ENCODE measurements at regions not wholly inside any gene's neighbourhood (a gene's known extent, or its start where the extent isn't known, plus 50 kb on each side); places are given as distances from the start of the nearest gene placed in this dataset.
A peak's percentile ranks its signal among the peaks of the same experiment; 100 is the strongest.

DNA sequence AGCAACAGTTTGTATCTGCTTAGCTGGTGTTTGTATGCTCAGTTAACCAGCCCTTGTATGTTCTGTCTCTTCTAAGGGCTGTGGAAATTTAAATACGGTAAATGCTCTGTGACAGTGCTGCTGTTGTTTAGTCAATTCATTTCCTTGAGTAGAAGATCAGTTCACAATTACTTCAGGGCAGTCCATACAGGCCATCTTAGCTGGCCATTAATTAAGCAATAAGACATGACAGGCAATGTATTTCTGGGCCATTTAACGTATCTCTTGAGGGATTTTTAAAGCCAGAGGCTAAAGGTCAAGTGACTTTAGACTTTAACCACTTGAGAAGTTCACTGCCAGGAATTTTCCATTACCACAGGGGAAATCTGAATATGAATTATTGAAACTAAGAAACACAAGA is 351.8 kb downstream of the ZIC1 start:
- no peak for DNase-seq

- DNase-seq: no peak
These were observed 364.0 kb downstream of the ZIC1 start for GRCh38 chr3:147773116-147773630.

- no peak for DNase-seq
These were observed 366.2 kb downstream of the ZIC1 start for GRCh38 chr3:147775411-147775810.

DNA sequence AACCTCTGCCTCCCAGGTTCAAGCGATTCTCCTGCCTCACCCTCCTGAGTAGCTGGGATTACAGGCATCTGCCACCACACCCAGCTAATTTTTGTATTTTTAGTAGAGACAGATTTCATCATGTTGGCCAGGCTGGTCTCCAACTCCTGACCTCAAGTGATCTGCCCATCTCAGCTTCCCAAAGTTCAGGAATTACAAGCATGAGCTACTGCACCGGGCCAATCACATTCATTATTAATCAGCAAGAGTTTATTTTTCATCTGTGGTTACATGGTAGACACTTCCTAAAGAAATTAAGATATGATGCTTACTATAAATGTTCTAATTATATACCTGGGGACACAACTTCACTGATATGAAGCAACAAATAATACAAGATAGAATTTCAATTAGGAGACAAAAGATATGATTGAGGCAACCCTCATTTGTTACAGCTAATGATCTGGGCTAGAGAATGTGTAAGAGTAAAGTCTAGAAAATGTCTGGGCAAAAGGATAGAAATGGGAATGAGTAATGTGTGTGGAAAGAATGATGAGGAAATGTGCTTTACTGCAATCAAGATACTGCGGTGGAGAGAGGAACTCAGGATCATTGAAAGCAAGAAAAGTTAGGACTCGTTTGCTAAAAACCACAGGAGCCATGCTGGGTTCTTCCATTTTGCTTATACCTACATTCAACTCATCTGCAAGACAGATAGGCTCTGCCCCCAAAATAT is 366.8 kb downstream of the ZIC1 start:
- no peak for DNase-seq

GRCh38 chr3:147793841-147794240 is 384.7 kb downstream of the ZIC1 start:
- DNase-seq: no peak

DNA sequence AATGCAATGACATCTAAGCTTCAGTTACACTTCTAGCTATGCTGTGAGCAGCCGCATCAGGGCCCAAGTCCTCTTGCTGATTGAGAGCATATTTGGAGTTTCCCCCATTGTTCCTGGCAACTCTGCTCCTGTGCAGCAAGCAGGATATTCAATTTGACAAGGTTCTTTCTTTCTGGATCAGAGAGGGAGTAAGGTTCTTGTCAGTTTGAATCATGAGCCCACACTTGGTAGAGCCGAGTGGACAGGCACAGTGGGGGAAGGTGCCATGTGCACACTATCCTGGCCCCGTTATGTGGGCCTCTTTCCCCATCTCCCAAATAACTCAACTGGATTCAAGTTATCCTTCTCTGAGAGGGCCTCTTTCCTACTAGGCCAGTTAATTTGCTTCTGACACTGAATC is 385.4 kb downstream of the ZIC1 start:
- DNase-seq: no peak

- DNase-seq: no peak
These were observed 386.3 kb downstream of the ZIC1 start for GRCh38 chr3:147795418-147795817.

- peak; percentile 50 for DNase-seq
These were observed 387.9 kb downstream of the ZIC1 start for GRCh38 chr3:147797095-147797494.

- DNase-seq: no peak
These were observed 390.4 kb downstream of the ZIC1 start for GRCh38 chr3:147799601-147800000.

DNA sequence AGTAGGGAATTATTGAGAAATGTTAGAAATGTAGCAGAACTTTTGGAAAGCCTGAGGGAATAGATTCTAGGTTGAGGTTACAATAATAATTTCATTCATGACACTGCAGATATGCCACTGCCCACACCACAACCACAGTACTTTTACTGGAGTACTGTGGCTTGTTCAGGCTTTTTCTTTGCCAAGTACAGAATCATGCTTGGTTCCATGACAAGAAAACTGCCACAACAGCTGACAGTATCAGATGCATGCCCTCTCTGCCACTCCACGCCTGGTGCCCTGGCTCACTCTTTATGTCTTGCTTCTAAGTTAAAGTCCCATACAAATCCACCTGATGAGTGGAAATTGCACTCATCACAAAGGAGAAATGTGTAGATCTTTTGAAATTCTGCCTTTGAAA is 398.6 kb downstream of the ZIC1 start:
- DNase-seq: no peak

- no peak for DNase-seq
These were observed 400.0 kb downstream of the ZIC1 start for GRCh38 chr3:147809206-147809605.

DNA sequence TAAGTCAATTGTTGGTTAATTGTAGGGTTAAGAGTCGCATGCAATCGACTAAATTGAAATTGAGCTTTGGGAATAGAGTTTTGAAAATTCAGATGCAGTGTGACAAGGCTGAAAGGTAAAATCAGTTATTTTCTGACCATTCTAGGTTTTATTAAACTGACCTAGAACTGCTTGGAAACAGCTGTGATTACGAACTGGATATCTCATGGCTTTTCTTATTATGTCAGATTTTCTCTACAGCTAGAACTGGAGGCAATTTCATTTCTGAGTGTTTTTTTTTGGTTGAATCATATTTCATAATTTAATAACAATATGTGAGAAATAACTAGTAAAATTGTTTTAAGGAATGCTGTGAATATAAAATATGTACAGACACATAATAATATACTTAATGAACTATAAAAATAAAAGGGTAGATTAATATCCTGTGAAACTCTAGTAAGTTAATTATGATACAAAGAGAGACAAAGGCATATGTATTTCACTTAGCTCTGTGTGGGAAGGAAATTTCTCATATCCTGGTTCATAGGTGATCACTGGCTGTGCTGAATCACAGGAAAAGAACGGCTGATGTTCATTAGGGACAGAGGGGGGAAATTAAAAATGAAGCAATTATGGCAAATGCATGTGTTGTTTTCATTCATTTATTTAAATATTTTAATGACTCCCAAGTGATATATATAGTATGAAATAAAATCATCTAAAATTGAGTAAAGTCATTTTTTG is 403.2 kb downstream of the ZIC1 start:
- no peak for DNase-seq

- DNase-seq: no peak
These were observed 404.1 kb downstream of the ZIC1 start for GRCh38 chr3:147813256-147813655.

GRCh38 chr3:147816752-147817151 is 407.6 kb downstream of the ZIC1 start:
- DNase-seq: peak; percentile 55

DNA sequence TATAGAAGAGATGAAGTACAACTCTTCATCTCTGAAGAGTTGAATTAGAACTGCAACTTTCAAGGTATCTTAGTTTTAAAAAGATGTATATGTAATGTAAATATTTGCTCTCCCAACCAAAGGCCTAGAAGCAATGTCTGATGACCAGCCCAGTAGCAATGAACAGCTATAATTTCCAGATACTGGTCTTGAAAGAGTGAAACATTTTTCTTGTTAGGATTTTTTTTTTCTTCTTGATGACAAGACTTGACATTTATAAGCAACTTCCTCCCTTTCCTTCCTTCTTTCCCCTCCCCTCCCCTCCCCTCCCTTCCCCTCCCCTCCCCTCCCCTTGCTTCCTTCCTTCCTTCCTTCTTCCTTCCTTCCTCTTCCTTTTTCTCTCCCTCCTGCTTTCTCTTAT is 423.4 kb downstream of the ZIC1 start:
- no peak for DNase-seq

DNA sequence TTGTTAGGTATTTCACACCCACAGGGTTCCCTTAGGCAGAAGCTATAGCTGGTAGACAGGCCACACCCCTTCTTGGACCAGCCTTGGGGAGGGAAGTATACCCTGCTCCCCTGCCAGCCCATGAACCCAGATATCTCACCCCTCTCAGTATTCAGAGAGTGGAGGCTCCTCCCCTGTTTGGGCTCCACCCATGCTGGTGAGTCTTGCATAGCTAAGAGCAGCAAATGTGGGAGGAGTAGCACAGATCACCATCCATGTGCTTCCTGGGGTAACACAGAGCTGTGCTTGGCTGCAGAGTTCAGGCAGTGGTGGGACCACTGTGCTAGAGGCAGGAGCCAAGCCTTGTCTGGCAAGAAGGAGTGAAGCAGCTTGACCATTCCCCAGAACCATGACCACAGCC is 427.2 kb downstream of the ZIC1 start:
- no peak for DNase-seq

DNA sequence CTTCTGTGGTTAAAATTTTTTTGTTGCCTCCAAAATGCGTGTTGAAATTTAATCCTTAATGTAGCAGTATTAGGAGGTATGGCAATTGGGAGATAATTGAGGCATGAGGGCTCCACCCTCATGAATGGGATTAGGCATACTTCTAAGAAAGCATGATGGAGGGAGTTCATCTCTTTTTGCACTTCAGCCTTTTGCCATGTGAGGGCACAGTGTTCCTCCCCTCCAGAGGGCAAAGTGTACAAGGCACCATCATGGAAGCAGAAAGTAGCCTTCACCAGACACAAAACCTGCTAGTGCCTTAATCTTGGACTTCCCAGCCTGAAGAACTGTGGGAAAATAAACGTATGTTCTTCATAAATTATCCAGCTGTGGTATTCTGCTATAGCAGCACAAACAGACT is 429.5 kb downstream of the ZIC1 start:
- no peak for DNase-seq

DNA sequence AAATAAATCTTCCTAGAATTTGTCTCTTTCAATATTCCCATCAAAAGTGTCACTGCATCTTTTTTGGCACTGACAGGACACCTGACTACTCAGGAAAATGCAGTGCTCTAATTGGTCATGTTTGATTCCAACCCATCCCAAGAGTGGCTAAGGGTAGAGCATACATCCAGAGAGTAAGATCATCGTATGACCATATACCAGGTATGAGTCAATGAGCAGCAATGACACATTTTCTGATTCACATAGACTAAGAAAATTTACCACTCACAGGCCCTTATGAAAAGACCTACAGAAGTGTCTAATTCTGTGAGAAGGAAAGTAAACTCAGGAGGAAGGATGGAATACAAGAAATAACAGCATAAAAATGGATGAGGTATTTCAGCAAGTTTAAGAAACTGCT is 434.2 kb downstream of the ZIC1 start:
- DNase-seq: no peak

- no peak for DNase-seq
These were observed 437.1 kb downstream of the ZIC1 start for GRCh38 chr3:147846293-147846692.

DNA sequence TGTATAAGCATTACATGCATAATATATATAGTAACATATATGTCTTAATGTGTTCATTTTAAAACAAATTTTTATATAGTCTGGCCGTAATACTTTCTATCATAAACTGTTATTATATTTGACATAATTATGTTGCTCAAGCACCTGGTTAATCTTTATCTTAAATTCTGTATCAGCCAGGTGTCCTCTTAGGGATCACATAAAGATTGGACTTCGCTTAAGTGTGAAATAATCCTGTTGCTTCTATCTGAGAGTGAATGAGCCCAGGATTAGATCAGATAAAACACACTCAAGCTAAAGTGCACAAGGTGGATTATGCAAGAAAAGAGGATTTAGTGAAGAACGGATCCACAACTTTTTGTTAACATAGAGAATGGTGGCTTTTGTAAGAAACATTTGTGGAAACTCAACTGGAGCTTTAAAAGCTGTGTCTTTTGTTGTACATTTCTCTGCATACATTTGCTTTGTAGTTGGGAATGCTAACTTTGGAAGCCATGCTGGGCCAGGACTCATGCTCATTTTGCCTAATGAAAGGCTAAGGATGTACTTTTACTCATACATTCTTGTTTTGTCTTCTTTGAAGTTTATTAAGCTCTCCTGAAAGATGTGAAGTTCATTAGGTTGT is 437.8 kb downstream of the ZIC1 start:
- no peak for DNase-seq

- no peak for DNase-seq
These were observed 441.9 kb downstream of the ZIC1 start for GRCh38 chr3:147851062-147851461.

DNA sequence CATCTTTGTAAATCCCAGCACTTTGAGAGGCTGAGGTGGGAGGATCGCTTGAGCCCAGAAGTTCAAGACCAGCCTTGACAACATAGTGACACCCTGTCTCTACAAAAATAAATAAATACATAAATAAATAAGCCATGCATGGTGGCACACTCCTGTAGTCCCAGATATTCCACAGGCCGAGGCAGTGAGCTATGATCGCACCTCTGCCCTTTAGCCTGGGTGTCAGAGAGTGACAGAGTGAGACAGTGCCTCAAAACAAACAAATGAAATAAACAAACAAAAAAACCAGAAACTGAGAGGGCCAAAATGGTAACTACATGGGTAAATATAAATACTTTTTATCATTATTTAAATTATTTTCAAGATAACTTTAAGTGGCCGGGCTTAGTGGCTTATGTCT is 445.4 kb downstream of the ZIC1 start:
- no peak for DNase-seq

DNA sequence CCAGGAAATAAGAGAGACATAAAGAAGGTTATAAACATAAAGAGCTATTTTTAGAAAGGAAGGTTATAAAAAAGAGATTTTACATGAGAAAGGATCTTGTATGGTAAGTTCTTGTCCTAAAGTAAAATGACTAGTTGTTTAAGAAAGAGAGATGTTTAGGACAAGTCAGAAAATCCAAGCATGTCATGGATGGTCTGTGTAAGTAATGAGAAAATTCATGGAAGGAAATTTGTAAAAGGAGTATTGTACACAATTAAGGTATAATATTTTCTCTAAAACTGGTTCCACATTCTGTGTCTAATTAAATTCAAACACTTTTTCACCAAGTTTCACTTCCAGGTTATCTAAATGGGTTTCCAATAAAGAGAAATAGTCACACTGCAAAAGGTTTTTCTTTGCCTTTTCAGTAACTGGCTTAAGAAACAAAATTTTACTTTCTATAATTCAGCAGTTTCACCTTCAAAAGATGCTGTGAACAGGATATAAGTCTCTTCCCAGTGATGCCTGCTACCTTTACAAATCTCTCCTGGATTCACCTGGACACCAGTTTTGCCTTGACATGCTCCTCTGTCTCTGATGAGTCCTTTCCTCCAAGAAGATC is 455.7 kb downstream of the ZIC1 start:
- DNase-seq: no peak

GRCh38 chr3:147866561-147866960 is 457.4 kb downstream of the ZIC1 start:
- no peak for DNase-seq

All from NCI-H146 (cell line).